GM18511 (cell line): ENCODE measurements at regions not wholly inside any gene's neighbourhood (a gene's known extent, or its start where the extent isn't known, plus 50 kb on each side); places are given as distances from the start of the nearest gene placed in this dataset.

ENCODE experiments used
- ATAC-seq: cut with Tn5 transposase; IDR thresholded peaks from one replicate; pipeline ENCODE4 v1.9.1; 2021; ENCODE audit warnings: mild to moderate bottlenecking, moderate library complexity; ENCODE audit not compliant: unreplicated experiment

- ATAC-seq: no peak
Observed at GRCh38 chr3:109532257-109533216, 195.2 kb upstream of the DPPA4 start.

- no peak for ATAC-seq
Observed at GRCh38 chr3:109545746-109546145, 208.4 kb upstream of the DPPA4 start.

- no peak for ATAC-seq
Observed at GRCh38 chr3:109548192-109548938, 211.0 kb upstream of the DPPA4 start.

DNA sequence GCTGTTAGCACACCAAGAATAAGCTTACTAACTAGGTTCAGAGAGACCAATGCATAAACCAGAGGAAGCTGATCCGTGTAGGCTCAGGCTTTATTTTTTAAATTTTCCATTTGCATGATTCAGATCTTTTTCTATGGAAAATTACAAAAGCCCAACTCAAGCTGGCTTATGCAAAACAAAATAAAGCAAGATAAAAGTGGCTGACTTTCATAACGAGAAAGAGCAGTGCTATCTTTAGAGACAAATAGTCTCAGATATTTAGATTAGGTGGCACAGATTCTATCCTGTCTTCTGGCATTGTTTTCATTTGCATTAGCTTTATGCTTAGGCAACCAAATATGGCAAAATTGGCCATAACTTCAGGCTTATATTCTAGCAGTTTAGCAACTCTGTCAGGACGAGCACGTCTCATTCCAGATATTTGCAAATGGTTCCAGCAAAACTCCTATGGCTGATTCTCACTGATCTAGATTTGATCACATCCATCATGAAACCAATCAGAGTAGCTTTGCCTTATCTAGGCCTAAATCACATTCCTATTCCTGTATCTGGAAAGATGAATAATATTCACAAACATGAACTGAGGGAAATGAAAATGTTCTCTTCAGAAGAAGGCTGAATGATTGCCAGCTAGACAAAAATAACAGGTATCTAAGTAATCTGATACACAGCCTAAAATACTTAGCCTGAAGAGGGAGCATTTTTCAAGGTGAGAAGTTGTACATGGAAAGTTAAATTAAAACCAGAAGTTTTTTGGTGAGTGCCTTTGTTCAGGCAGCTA lies 216.4 kb upstream of the DPPA4 start:
- ATAC-seq: no peak

DNA sequence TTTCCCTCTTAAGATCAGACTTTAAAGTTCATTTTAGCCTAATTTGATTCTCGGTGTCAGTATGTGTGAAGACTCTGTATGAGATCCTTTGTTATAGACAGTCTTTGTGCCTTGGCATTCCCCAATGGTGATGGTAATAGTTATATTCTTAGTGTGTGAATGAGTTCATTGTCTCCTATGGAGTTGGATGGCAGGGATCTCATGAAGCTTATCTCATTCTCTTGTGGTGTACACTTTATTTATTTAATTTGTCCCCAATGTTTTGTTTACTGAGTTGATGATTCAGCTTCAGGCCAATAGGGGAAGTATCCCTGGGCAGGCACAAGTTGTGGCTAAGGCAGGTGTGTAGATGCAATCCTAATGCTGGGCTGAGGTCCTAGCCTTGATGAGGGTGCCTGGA lies 222.0 kb upstream of the DPPA4 start:
- no peak for ATAC-seq

GRCh38 chr3:109563149-109563548 lies 225.8 kb upstream of the DPPA4 start:
- no peak for ATAC-seq

GRCh38 chr3:109569135-109569846 lies 231.9 kb upstream of the DPPA4 start:
- ATAC-seq: no peak

- ATAC-seq: no peak
Observed at GRCh38 chr3:109570408-109570807, 233.1 kb upstream of the DPPA4 start.

DNA sequence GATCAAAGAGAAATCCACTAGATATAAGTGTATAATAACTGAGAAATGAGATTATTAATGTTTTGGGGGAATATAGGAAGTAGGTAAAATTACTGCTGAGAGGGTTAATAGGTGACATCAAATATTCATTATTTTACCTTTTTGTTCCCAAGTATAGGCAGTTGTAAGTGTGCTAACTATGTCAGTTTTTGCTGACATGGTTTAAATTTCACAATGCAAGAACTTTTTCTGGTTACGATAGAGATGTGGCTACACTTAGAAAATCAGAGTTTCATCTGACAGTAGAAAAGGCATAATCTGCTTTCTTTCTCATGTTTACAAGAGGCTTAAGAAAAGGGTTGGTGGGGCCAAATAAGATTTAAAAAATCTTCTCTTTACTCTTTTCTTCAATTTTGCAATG lies 235.0 kb upstream of the DPPA4 start:
- no peak for ATAC-seq

DNA sequence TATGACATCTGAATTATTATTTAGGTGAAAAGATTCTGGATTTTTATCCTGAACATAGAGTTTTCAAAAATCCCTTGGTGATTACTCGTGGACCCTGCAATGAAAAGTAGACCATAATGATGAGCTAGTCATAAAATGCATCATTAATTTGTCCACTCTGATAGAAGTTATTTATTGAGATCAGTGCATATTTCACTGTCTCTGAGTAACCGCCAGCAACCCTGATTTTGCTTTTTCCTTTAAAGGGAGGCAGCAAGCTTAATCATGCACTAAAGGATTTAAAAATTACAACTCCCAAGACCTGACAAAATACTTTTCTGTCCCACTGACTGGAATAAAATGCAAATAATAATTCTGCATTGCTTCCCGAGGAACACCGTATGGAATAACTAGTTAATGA lies 259.6 kb upstream of the DPPA4 start:
- ATAC-seq: no peak

DNA sequence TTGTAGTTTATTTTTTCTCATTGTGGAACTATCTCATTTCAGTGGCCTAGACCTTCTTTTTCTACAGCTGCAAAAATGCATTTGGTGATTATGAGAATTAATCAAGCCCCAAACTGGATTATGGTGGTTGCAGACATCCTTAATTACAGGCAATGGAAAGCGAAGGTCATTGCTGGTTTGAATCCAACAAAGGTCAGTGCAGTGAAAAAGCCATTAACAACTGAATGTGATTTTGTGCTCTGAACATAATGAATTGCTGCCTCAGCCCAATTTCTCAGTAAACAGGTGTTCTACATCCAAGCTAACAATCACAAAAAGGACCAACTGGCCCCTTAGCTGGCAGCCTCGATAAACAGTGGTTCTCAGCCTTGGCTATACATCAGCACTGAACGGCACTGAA lies 260.1 kb upstream of the DPPA4 start:
- no peak for ATAC-seq

DNA sequence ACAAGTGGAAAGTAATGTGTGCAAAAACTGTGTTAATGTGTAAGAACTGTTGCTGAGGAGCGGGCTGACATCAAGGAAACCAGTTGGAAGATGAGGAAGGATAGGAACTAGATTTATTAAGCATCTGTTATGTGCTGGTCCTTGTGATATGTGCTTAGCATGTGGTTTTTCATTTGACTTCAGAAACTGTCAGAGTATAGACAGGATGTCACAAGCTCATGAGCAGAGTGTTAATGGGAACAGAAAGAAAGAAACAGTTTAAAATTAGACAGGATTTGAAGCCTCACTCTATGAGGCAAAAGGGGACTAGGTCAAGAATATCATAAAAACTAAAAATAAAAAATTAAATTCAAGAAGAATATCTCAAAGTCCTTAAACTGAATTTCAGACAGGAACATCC lies 270.6 kb upstream of the DPPA4 start:
- no peak for ATAC-seq

DNA sequence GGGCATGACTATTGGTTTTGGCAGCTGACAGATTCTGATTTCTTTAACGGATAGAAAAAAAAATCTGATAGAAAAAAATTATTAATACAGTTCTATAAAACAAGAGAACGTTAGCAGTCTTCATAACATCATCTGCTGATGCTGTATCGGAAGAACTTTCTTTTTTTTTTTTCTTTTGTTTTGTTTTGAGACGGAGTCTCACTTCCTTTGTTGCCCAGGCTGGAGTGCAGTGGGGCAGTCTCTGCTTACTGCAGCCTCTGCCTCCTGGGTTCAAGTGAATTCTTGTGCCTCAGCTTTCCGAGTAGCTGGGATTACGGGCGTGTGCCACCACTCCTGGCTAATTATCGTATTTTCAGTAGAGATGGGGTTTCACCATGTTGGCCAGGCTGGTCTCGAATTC lies 271.2 kb upstream of the DPPA4 start:
- ATAC-seq: no peak

DNA sequence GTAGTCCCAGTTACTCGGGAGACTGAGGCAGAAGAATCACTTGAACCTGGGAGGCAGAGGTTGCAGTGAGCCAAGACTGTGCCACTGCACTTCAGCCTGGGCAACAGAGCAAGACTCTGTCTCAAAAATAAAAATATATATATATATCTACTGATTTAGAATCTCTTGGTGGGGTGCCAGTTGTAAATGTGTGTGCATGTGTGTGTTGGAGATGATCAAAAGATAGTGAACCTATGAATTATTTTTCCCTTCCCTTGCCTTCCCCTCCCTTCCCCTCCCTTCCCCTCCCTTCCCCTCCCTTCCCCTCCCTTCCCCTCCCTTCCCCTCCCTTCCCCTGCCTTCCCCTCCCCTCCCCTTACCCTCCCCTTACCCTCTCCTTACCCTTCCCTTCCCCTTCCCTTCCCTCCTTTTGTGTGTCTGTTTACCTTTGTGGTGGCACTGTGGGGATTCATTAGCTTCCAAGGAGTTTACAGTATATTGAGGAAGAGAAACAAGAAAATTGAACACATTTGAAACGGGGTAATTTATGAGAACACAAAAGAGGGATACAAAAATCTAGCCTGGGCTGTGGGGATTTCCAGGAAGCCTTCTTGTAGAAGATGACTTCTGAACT lies 281.5 kb upstream of the DPPA4 start:
- ATAC-seq: no peak

- no peak for ATAC-seq
Observed at GRCh38 chr3:109631897-109632296, 294.6 kb upstream of the DPPA4 start.

GRCh38 chr3:109640146-109640652 lies 302.9 kb upstream of the DPPA4 start:
- no peak for ATAC-seq

DNA sequence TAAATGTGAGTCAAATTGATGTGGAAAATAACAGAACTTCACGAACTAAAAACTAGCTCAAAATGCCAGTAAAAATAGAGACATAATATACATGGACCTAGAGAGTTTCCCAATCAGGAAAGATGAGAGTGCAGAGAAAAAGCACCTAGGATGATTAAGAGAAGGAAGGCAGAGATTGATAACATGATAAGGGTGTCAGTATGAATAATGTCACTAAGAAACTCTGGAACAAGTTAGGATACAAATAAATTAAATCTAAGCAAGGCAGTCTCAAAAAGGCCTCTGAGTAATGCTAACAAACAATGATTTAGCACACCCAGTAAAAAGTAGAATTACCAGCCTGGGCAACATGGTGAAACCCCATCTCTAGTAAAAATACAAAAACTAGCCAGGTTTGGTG lies 304.7 kb upstream of the DPPA4 start:
- ATAC-seq: no peak

DNA sequence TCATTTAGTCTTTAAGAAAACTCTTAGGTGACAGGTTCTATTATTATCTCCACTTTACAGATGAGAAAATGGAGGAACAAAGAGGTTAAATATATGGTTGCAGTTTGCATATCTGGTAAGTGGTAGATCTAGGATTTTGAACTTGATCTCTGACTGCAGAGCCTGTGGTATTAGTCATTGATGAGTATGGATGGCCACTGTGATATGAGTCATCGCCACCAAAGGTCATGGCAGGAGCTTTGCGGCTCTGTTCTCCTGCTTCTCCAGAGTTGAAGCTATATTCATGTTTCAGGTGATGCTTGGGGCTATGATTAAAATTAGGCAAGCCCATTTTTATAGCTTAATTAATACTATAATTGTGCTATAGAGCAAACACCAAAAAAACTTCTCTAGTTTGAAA lies 306.2 kb upstream of the DPPA4 start:
- no peak for ATAC-seq

DNA sequence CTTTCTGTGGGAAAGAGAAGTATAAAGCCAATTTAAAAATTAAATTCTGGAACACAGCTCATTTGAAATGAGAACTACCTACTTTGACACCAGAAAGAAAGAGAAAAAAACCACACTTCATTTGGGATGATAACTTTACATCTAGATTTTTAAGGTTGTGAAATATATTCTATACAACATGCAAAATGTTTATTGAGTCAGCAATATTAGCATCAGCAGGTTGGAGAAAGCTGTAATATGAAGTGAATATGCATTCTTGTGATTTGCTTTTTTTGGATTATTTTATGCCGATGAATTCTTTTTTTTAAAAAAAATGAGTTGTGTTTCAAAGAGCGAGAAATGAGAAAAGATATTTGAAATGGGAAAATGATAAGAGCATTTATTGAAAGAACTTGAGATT lies 307.0 kb upstream of the DPPA4 start:
- ATAC-seq: no peak

DNA sequence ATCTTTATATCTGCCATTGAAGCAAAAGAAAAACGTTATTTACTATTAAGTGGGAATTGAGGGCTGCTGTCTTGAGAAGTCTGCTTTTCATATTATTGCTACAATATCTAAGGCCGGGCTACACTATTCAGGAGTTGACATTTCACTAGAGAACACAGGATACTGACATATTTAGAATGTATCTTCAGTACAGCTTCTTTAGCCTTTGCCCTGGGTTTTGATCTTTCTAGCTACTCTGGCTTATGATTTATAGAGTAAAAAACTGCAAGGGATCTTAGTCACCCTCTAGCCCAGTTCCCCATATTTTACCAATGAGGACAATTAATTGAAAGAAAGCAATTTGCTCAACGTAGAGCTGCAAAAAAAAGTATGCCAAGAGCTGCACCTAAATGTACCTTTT lies 307.4 kb upstream of the DPPA4 start:
- no peak for ATAC-seq
